Brain microvascular endothelial cell (primary cell): ENCODE measurements at regions not wholly inside any gene's neighbourhood (a gene's known extent, or its start where the extent isn't known, plus 50 kb on each side); places are given as distances from the start of the nearest gene placed in this dataset.

Experiments used
- DNase-seq: peaks from one replicate; pipeline ENCODE4 v3.0.0-alpha.2; 2020
- H3K27ac ChIP-seq: fragments of 250-450 bp; sonication (Bioruptor Pico); 2 replicates; pipeline ENCODE4 v1.5.1; 2020; ENCODE audit warnings: mild to moderate bottlenecking, moderate library complexity
- H3K27me3 ChIP-seq: fragments of 250-450 bp; sonication (Bioruptor Pico); replicated peaks from 2 replicates; pipeline ENCODE4 v1.5.1; 2020; ENCODE audit warnings: mild to moderate bottlenecking
- H3K36me3 ChIP-seq: fragments of 250-450 bp; sonication (Bioruptor Pico); replicated peaks from 2 replicates; pipeline ENCODE4 v1.5.1; 2020; ENCODE audit warnings: mild to moderate bottlenecking
- H3K4me3 ChIP-seq: 2 replicates; pipeline ENCODE4 v1.5.1; 2011; ENCODE audit warnings: low read depth, mild to moderate bottlenecking, control low read depth, low read length, moderate library complexity
- CTCF ChIP-seq: IDR thresholded peaks from 2 replicates; pipeline ENCODE4 v1.5.1; 2011; ENCODE audit warnings: low read depth, mild to moderate bottlenecking, moderate library complexity, low read length, control low read depth, inconsistent platforms; ENCODE audit errors: missing control alignments
- in situ Hi-C: cut with HindIII; loops from 2 replicates; pipeline ENCODE4 v1.10.0; 2017; ENCODE audit warnings: low sequenced_read_pairs, low pct_ligation_motif_present

- in situ Hi-C loops, result no loop called here
These were observed 54.6 kb upstream of the ARHGAP5 start for GRCh38 chr14:32022525-32022924.

GRCh38 chr14:32022938-32023466 is 54.1 kb upstream of the ARHGAP5 start:
- Histone ChIP-seq H3K27ac (no peak overlapping the region), H3K36me3 (no peaks in the 10 kb centered on the region), H3K4me3 (no peak overlapping the region), H3K27me3 (no peaks in the 10 kb centered on the region)
- in situ Hi-C loops, result no loop called here
- no peak for DNase-seq
- no peak for TF ChIP-seq CTCF

More at GRCh38 chr14:32022525-32022924, 54.6 kb upstream of the ARHGAP5 start:
- no peak for DNase-seq
- Histone ChIP-seq H3K27ac (no peak overlapping the region), H3K36me3 (no peaks in the 10 kb centered on the region), H3K27me3 (no peaks in the 10 kb centered on the region), H3K4me3 (no peak overlapping the region)
- no peak for TF ChIP-seq CTCF

GRCh38 chr14:32023540-32023939 is 53.6 kb upstream of the ARHGAP5 start:
- Histone ChIP-seq H3K27ac (no peak overlapping the region), H3K4me3 (no peak overlapping the region), H3K36me3 (no peaks in the 10 kb centered on the region), H3K27me3 (no peaks in the 10 kb centered on the region)
- no peak for TF ChIP-seq CTCF
- in situ Hi-C loops, result no loop called here
- no peak for DNase-seq

DNA sequence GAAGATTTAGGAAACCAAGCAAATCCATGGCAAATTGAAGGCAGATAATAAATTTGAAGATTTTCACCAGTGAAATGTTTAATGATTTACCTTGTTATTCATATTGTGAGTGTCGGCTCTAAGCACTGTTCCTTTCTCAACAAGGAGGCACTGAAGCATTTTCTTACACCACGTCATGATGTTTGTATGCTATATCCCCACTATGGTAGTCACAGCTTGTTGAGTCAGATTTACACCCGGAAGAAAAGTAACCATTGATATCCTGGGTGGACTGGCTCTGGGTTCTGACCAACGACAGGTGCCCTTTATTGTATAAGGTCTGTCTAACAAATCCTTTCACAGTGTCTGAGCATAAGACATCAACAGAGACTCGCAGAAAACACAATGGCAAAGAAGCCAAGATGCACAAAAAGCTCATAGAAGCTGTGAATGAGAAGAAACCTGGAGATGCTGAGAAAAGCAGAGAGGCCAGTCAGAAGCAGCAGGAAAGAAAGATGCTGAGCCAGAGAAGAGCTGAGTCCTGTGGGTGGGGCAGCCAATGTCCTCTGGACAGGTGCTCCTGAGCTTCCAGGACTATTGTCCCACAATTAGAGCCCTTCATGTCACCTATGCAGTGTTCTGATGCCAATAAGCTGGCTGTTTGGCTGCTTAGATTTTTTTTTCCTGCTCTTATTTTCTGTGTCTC is 49.7 kb upstream of the ARHGAP5 start:
- in situ Hi-C loops, result no loop called here
- H3K4me3 ChIP-seq, result no peak overlapping the region
- no peaks in the 10 kb centered on the region for H3K27me3 ChIP-seq
- no peak for TF ChIP-seq CTCF
- DNase-seq, result peak; percentile 25
- H3K36me3 ChIP-seq, result no peaks in the 10 kb centered on the region
- no peak overlapping the region for H3K27ac ChIP-seq
